NCI-H146 (cell line): ENCODE measurements at regions not wholly inside any gene's neighbourhood (a gene's known extent, or its start where the extent isn't known, plus 50 kb on each side); places are given as distances from the start of the nearest gene placed in this dataset.

Experiments
- DNase-seq: peaks from one replicate; lab custom pipeline; 2025; lab: John Stamatoyannopoulos, UW

- DNase-seq, result no peak
Measured at GRCh38 chr4:96183611-96184010, 343.7 kb downstream of the PDHA2 start.

GRCh38 chr4:96186593-96186992, 346.7 kb downstream of the PDHA2 start:
- no peak for DNase-seq

GRCh38 chr4:96189761-96190160, 349.9 kb downstream of the PDHA2 start:
- no peak for DNase-seq

GRCh38 chr4:96193061-96193460, 353.2 kb downstream of the PDHA2 start:
- DNase-seq, result no peak

- DNase-seq, result no peak
Measured at GRCh38 chr4:96194993-96195392, 355.1 kb downstream of the PDHA2 start.

GRCh38 chr4:96205143-96205936, 365.4 kb downstream of the PDHA2 start:
- no peak for DNase-seq

GRCh38 chr4:96227515-96227914, 387.6 kb downstream of the PDHA2 start:
- DNase-seq, result no peak

GRCh38 chr4:96228463-96228862, 388.6 kb downstream of the PDHA2 start:
- DNase-seq, result no peak

- DNase-seq, result no peak
Measured at GRCh38 chr4:96240041-96240440, 400.1 kb downstream of the PDHA2 start.

GRCh38 chr4:96241819-96242218, 401.9 kb downstream of the PDHA2 start:
- no peak for DNase-seq

- no peak for DNase-seq
Measured at GRCh38 chr4:96247096-96247495, 407.2 kb downstream of the PDHA2 start.

GRCh38 chr4:96248225-96248624, 408.3 kb downstream of the PDHA2 start:
- DNase-seq, result no peak

- DNase-seq, result no peak
Measured at GRCh38 chr4:96260064-96260682, 420.3 kb downstream of the PDHA2 start.

- DNase-seq, result no peak
Measured at GRCh38 chr4:96262057-96262456, 422.2 kb downstream of the PDHA2 start.

GRCh38 chr4:96263291-96263690, 423.4 kb downstream of the PDHA2 start:
- no peak for DNase-seq

GRCh38 chr4:96264941-96265463, 425.1 kb downstream of the PDHA2 start:
- DNase-seq, result no peak

- no peak for DNase-seq
Measured at GRCh38 chr4:96293806-96294205, 453.9 kb downstream of the PDHA2 start.

- DNase-seq, result no peak
Measured at GRCh38 chr4:96295143-96295741, 455.3 kb downstream of the PDHA2 start.

GRCh38 chr4:96301715-96302114, 461.8 kb downstream of the PDHA2 start:
- no peak for DNase-seq

GRCh38 chr4:96305030-96305429, 465.1 kb downstream of the PDHA2 start:
- DNase-seq, result no peak

GRCh38 chr4:96312046-96312685, 472.3 kb downstream of the PDHA2 start:
- DNase-seq, result no peak

GRCh38 chr4:96315815-96316214, 475.9 kb downstream of the PDHA2 start:
- no peak for DNase-seq

- no peak for DNase-seq
Measured at GRCh38 chr4:96316776-96317175, 476.9 kb downstream of the PDHA2 start.
